ENCODE measurements at regions not wholly inside any gene's neighbourhood (a gene's known extent, or its start where the extent isn't known, plus 50 kb on each side); places are given as distances from the start of the nearest gene placed in this dataset.

GRCh38 chr3:106692624-106693023 is 684.6 kb upstream of the CCDC54 start:
- no peak for DNase-seq (ENCODE audit: low read depth in 2 of 2)

- no peak for DNase-seq (ENCODE audit: low read depth in 2 of 2)
Observed at GRCh38 chr3:106699122-106699521, 678.1 kb upstream of the CCDC54 start.

DNA sequence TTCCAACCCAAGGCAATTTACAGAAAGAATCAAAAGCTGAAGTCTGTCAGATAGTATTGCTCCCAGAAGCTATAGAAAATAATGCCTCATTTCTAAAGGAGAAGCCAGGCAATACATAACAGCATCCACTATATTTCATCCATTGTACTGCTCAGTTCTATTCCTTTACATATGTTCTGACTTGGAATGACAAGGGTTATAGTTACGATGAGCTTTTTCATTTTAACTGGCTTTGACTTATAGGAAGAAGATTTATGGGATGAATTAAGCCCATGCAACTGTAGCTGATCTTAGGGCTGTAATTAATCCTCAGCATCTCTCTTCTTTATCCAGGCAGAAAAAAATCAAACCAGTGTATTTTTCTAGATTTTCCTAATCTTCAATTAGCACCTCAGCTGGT is 676.3 kb upstream of the CCDC54 start:
- no peak for DNase-seq (ENCODE audit: low read depth in 2 of 2)

- no peak for DNase-seq (ENCODE audit: low read depth in 2 of 2)
Observed at GRCh38 chr3:106703524-106703923, 673.7 kb upstream of the CCDC54 start.

DNA sequence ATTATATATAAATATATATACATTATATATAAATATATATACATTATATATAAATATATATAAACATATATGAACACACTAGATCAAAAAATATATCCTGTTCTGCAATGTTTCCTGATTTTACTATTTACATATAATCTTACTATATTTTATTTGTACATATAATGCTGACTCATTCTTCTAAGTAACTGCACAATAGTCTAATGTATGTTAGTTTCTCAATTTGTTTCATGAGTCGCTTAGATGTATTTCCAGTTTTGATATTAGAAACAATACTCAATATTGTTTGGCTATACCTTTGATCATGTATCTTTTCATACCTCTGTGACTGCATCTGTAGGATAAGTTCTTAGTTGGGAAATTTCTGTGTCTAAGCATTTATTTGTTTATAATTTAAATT is 669.9 kb upstream of the CCDC54 start:
- DNase-seq (ENCODE audit: low read depth in 2 of 2): no peak

DNA sequence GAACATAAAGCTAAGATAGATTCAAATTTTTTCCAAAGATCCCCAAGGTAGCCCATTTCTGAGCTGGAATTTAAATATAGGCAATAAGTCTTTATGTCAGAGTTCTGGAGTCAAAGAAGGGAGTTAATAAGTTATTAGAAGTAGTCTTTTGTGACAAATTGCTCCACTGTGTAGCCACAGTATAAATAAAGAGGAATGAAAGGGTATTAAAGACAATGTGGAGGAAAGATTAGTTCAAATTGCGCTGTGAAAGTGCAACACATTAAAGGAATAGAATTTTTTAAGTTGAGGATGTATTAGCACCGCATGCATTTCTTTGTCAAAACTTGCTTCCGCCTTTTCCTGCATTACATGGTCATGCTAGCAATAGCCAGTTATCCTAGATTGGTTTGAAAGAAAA is 666.6 kb upstream of the CCDC54 start:
- no peak for DNase-seq (ENCODE audit: low read depth in 2 of 2)

- DNase-seq (ENCODE audit: low read depth in 2 of 2): no peak
Observed at GRCh38 chr3:106711650-106712049, 665.6 kb upstream of the CCDC54 start.

DNA sequence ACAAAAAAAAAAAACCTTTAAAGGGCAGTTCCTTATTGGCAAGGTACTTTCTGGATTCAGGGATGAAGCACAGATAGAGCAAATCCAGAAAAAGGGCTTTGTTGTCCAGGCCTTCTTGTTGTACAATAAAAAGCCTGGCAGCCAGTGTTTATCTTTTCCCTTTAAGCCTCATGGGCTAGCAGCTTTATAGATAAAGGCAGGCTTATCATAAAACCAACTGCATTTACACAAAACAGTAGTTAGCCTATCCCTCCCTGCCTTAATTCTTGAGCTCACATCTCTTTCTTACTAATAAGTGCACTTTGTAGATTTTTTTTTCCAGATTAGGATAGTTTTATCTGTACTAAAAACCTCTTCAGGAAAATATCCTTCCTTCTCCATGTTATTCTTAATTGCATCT is 662.8 kb upstream of the CCDC54 start:
- no peak for DNase-seq (ENCODE audit: low read depth in 2 of 2)

- DNase-seq (ENCODE audit: low read depth in 2 of 2): no peak
Observed at GRCh38 chr3:106715286-106715685, 662.0 kb upstream of the CCDC54 start.

GRCh38 chr3:106717178-106717780 is 660.0 kb upstream of the CCDC54 start:
- no peak for DNase-seq (ENCODE audit: low read depth in 2 of 2)

DNA sequence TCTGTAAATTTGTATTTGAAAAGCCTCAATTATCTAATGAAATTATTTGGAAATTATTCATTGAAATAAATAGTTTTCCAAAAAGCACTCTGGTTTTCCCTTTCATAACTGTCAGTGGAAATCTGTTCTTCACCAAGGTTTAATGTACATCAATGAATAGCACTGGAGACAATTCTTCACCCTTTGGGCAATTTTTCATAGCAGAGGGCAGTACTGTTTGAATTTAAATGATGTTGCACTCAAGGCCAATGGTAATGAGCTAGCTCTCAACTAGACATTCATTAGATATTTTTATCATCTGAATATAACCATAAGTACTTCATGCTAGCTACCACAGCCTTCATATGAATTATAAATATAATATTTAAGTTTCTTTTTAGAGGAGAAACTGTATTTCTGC is 658.2 kb upstream of the CCDC54 start:
- DNase-seq (ENCODE audit: low read depth in 2 of 2): no peak

- DNase-seq (ENCODE audit: low read depth in 2 of 2): no peak
Observed at GRCh38 chr3:106719583-106719982, 657.7 kb upstream of the CCDC54 start.

GRCh38 chr3:106720510-106720909 is 656.7 kb upstream of the CCDC54 start:
- no peak for DNase-seq (ENCODE audit: low read depth in 2 of 2)

DNA sequence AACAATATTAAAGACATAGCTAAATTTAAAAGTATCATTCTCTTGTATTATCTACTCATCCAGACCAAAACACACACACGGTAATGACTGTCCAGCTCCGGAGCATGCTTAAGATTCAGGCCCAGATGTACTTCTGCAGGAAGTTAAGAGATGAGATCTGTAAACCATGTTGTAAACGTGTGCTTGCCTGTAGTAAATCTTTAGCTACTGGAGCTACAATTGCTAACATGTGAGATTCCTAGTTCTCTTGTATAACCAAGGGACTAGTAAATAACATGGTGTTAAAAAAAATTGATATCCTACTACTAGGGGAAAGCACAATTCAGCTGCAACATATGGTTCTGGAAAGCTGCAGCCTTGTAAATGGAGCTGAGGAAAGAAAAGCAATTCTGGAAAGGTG is 651.7 kb upstream of the CCDC54 start:
- no peak for DNase-seq (ENCODE audit: low read depth in 2 of 2)

DNA sequence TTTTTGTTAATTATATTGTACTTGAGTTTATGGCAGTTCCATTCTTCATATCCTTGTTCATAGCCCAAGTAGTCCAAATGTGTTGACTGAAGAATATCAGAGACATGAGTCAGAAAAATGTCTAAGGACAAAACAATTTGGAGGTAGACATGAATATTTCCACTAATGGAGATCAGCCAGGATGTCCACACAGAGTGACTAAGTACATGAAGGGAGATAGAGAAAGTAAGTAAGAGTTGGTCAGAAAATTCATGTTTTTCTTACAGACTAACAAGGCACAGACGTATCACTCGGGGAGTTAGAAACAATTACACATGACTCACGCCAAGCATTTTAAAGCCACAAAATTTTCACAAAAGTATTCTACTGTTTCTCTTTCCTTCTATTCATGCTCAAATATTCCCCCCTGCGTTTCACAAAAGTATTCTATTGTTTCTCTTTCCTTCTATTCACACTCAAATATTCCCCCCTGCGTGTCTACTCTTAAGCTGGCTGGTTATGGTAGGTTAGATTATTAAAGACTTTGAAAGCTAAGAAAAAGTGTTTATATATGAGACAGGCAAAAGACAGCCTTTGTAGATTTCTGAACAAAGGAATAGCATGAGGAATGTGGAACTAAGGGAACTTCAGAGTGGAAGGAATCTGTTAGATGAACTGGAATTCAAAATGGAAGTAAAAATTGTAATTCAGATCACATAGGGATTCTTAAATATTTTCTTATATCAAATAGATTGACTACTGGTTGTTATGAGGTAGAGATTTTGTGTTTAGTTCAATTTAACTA is 648.7 kb upstream of the CCDC54 start:
- DNase-seq (ENCODE audit: low read depth in 2 of 2): no peak

DNA sequence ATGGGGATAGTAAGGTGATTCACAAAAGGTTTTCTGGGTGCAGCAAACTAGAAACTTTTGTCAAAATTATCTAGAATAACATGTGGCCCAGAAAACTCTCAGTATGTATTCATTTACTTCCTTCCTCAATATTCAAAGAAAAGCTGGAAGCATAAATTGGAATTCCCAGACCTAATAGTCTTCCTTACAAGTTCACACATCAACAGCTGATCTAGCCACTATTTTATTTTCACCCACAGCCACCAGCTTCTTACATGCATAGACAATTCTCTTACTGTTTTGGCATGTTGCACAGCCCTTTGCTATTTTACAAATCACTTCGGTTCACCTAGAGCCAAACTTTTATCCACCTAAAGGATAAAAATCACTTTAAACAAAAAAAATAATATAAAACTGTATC is 647.8 kb upstream of the CCDC54 start:
- DNase-seq (ENCODE audit: low read depth in 2 of 2): no peak

DNA sequence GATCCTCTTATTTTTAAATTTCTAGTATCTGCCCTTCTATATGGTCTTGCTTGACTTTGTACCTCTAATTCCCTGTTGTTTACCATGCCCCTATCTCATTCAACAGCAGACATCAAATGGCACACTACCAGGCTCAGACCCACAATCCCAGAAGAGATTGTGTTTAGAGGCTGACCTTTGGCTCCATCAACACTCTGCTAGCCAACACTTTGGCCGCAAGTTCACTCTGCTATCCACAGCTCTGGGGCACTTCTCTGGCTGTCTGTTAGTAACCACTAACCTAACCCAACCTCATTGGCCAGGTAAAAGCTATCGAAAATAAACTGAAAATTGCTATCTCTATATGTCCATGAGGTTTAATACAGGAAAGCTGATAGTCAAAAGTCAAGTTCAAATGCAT is 646.0 kb upstream of the CCDC54 start:
- DNase-seq (ENCODE audit: low read depth in 2 of 2): no peak

DNA sequence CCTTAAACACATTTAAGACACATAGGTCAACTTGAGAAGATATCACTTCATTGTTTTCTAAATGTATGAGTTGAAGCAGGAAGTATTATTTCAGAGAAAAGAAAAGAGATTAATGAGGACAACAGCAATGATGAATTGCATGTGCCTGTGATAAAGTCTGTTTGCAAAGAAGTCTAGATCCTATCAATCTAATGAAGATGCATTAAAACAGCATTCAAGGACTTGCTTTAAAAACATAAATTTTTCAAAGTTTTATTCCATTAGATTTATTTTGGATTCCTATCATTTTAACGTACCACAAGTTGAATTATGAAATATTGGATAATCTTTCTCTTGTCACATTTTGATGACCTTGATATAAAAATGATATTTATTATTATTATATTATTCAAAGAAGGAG is 642.5 kb upstream of the CCDC54 start:
- DNase-seq (ENCODE audit: low read depth in 2 of 2): no peak

- DNase-seq (ENCODE audit: low read depth in 2 of 2): no peak
Observed at GRCh38 chr3:106737265-106737664, 640.0 kb upstream of the CCDC54 start.

DNA sequence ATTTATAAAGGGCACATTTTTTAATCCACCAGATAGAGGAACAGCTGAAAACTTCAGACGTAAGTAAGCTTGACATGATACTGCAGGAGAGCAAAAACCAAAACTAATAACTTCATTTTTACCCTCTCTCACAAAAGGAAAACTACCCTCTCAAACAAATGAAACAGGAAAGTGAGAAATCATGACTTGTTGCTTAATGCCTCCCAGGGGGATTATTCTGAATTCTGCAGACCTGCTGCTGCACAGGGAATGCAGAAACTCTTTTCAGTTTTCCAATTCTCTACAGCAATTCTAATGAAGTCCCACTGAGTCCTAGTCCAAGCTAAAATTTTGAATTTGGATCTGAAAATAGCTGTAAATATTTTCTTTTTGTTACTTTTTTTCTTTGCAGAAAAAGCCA is 637.1 kb upstream of the CCDC54 start:
- no peak for DNase-seq (ENCODE audit: low read depth in 2 of 2)

GRCh38 chr3:106745344-106746168 is 631.7 kb upstream of the CCDC54 start:
- DNase-seq (ENCODE audit: low read depth in 2 of 2): no peak

DNA sequence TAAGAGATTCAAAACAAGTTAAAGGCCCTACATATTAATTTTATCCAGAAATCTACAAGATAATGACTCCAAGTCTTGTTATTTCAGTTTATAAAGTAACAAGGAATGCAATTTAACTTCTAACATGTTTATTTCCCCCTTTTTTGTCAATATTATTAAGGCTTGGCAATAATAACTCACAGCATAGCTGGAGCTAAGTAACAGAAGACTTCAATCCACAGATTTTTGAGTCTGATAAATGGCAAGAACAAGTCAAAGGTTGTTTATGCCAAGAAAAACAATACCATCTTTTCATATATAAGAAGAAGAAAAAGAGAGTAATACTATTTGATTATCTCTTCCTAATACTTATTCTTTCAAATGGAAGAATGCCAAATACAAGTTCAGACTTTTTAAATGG is 631.0 kb upstream of the CCDC54 start:
- no peak for DNase-seq (ENCODE audit: low read depth in 2 of 2)
